ENCODE measurements at regions not wholly inside any gene's neighbourhood (a gene's known extent, or its start where the extent isn't known, plus 50 kb on each side); places are given as distances from the start of the nearest gene placed in this dataset.
A peak's percentile ranks its signal among the peaks of the same experiment; 100 is the strongest.

DNA sequence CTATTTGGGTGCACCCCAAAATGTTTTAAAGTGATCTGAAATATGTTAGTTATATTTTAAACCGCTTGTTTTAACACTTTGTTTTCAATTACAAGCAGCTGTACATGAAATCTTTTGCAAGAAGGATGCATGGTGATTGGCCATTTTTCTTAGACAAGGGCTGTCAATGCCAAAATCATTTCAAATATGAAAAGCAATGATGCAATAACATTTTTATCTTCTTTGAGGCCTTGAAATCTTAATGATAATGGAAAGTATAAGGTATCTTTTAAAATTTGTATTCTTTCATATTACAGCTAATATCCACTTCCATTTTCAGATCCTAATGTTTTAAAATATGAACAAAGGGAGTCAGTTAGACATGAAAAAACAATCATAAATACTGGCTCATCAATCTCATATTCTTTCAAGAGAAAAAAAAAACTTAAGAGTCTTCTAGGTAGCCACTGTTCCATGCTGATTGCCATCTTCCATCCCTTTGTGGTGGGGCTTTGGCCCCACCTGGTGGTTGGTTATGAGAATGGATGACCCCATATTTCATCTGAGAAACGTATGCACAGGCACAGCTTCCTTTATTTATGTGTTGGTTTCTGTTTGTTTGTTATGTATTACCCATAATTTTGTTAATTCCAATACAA, 330.3 kb upstream of the MIR17HG start:
- ATAC-seq (replicated peaks in 1 of 2) = peak in 1 of 2 donors; percentile 46
- DNase-seq = peak; percentile 1 to 37
- no peak overlapping the region for H3K27ac Mint-ChIP-seq

DNA sequence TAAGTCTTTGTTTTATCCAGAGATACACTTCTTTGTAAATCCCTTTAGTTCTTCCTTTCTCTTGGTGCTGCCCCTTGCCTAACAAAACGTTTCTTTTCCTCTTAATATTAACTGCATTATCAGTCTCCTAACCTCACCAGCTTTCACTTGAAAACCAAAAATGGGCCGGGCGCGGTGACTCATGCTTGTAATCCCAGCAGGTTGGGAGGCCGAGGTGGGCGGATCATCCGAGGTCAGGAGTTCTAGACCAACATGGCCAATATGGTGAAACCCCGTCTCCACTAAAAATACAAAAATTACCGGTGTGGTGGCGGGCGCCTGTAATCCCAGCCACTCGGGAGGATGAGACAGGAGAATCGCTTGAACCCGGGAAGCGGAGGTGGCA, 329.8 kb upstream of the MIR17HG start:
- Mint-ChIP-seq H3K4me3 (no peak overlapping the region), H3K4me1 (ENCODE audit: low read depth) (no peaks in the 10 kb centered on the region), H3K27ac (peak overlapping the region; percentile 68), H3K27me3 (ENCODE audit: low read depth) (no peaks in the 10 kb centered on the region), H3K9me3 (no peaks in the 10 kb centered on the region), H3K36me3 (ENCODE audit: insufficient read depth in 2 of 2) (no peaks in the 10 kb centered on the region)
- no peak for ATAC-seq (replicated peaks in 1 of 2)
- no peak for DNase-seq

More for the DNA sequence above, 330.3 kb upstream of the MIR17HG start:
- Mint-ChIP-seq H3K36me3 (ENCODE audit: insufficient read depth in 2 of 2) (no peaks in the 10 kb centered on the region), H3K4me3 (no peak overlapping the region), H3K27me3 (ENCODE audit: low read depth) (no peaks in the 10 kb centered on the region), H3K4me1 (ENCODE audit: low read depth) (no peaks in the 10 kb centered on the region), H3K9me3 (no peaks in the 10 kb centered on the region)

DNA sequence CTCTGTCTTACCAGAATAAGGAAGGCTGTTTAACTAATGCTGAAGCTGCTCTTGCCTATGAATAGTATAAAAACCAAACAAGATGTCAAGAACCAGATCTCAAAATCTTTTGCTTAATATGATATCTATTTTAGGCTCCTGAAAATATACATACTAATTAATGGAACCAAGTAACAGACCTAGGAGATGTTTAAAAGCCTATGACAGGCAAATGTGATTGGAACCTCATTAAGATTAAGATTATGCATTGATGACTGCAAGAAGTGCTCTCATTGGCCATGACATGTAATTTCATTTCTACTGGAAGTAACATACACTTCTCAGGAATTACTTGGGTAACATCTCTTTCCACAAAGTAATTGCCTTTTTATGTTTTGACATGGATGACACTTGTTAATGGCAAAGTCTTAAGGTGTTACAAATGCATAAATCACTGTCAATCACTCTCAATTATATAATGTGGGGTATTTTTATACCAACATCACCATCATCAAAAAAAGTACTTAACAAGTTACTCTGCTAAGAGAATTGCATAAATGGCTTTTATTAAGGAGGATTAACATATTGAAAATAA, 326.9 kb upstream of the MIR17HG start:
- Mint-ChIP-seq H3K27me3 (ENCODE audit: low read depth) (no peaks in the 10 kb centered on the region), H3K4me1 (ENCODE audit: low read depth) (no peaks in the 10 kb centered on the region), H3K9me3 (no peaks in the 10 kb centered on the region), H3K27ac (no peak overlapping the region), H3K36me3 (ENCODE audit: insufficient read depth in 2 of 2) (no peaks in the 10 kb centered on the region), H3K4me3 (no peak overlapping the region)
- ATAC-seq (replicated peaks in 1 of 2) (no peak), DNase-seq (no peak)

DNA sequence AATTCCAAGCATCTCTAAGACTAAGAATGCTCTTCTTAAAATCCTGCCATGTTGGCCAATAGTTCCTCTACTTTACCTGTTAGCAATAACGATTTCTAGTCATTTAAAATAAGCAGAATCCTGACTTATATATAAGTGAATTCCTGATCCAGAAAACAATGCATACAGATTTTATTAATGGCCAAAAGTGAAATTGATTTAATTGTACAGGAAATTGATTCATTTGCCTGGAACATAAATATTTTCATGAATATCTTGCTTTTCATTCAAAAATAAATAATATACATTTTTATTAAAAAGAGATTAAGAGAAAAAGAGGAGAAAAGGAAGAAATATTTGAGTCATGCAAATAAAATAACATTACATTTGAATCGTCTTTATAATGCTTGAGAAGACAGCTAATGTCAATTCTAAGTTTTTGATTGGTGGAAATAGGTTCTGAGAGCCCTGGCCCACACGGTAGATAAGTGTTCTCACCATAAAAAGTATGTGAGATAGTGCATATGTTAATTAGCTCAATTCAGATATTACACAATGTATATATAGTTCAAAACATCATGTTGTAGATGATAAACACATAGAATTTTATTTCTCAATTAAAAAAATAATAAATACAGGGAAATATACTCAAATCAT, 323.2 kb upstream of the MIR17HG start:
- Mint-ChIP-seq H3K9me3 (no peaks in the 10 kb centered on the region), H3K4me1 (ENCODE audit: low read depth) (no peaks in the 10 kb centered on the region), H3K4me3 (no peak overlapping the region), H3K27me3 (ENCODE audit: low read depth) (no peaks in the 10 kb centered on the region), H3K27ac (no peak overlapping the region), H3K36me3 (ENCODE audit: insufficient read depth in 2 of 2) (no peaks in the 10 kb centered on the region)
- ATAC-seq (replicated peaks in 1 of 2) (no peak), DNase-seq (no peak)

DNA sequence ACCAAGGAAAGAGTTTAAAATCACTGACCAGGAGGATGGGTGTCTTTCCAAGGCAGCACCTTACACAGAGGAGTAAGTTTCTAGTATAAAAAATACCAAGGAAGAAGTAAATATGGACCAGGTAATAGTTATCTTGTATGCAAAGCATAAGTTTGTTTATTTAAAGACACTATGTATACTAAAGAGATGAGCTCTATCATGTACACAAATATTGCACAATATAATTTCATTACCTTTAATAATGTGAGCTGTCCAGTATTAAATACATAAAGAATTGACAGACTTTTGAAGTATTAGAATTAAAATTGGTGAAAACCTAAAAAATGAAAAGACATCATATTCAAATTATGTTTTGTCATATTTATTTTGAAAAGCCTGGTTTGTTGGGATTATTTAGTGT, 322.0 kb upstream of the MIR17HG start:
- Mint-ChIP-seq H3K4me3 (no peak overlapping the region), H3K27ac (no peak overlapping the region)

DNA sequence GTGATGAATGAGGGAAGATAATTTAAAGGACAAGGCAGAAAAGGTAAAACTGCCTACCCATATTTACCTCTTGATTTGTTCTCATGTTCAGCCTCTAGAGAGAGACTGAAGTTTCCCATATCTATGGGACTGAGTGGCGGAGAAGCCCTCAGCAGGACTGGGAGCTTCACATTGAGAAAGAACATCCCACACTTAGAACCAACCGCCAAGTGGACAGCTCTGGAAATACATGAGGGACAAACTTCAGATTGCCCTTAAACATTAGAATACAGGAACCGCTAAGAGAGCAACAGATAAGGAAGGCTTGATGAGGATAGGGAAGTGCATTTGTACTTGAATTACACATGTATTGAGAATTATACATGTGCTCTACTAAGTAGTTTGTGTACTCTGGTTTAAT, 316.0 kb upstream of the MIR17HG start:
- no peaks in the 10 kb centered on the region for H3K36me3 Mint-ChIP-seq (ENCODE audit: insufficient read depth in 2 of 2)

More for the DNA sequence above, 322.0 kb upstream of the MIR17HG start:
- Mint-ChIP-seq H3K9me3 (no peaks in the 10 kb centered on the region), H3K4me1 (ENCODE audit: low read depth) (no peaks in the 10 kb centered on the region), H3K27me3 (ENCODE audit: low read depth) (no peaks in the 10 kb centered on the region), H3K36me3 (ENCODE audit: insufficient read depth in 2 of 2) (no peaks in the 10 kb centered on the region)
- ATAC-seq (replicated peaks in 1 of 2) = no peak
- no peak for DNase-seq

DNA sequence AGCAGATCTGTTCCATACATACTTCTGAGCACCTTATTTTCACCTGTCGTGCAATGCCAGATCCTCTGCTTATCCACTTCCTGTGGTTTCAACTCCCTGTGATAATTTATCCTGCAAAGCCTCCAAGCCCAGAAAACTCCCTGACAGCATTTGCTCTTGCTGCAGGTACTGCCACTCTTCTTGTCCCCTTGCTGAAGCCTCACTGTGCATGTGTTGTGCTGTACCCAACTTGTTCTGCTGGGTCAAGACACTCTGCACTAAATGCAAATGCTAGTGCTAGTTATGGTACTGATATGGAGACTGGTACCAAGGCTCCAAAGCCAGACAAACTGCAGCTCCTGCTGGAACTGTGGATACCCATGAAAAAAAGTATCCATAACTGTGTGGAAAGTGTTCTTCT, 315.4 kb upstream of the MIR17HG start:
- H3K36me3 Mint-ChIP-seq (ENCODE audit: insufficient read depth in 2 of 2) = no peaks in the 10 kb centered on the region
- no peak overlapping the region for H3K4me3 Mint-ChIP-seq
- peaks cover 2 to 3% of the 10 kb centered on the region in 2 donors for H3K9me3 Mint-ChIP-seq
- H3K27ac Mint-ChIP-seq = no peak overlapping the region
- ATAC-seq (replicated peaks in 1 of 2) (no peak), DNase-seq (no peak)
- H3K27me3 Mint-ChIP-seq (ENCODE audit: low read depth) = no peaks in the 10 kb centered on the region
- no peaks in the 10 kb centered on the region for H3K4me1 Mint-ChIP-seq (ENCODE audit: low read depth)

More for the DNA sequence above, 316.0 kb upstream of the MIR17HG start:
- Mint-ChIP-seq H3K27me3 (ENCODE audit: low read depth) (no peaks in the 10 kb centered on the region), H3K4me1 (ENCODE audit: low read depth) (no peaks in the 10 kb centered on the region), H3K4me3 (no peak overlapping the region), H3K9me3 (peaks cover 2 to 3% of the 10 kb centered on the region in 2 donors), H3K27ac (no peak overlapping the region)
- DNase-seq (no peak), ATAC-seq (replicated peaks in 1 of 2) (no peak)

DNA sequence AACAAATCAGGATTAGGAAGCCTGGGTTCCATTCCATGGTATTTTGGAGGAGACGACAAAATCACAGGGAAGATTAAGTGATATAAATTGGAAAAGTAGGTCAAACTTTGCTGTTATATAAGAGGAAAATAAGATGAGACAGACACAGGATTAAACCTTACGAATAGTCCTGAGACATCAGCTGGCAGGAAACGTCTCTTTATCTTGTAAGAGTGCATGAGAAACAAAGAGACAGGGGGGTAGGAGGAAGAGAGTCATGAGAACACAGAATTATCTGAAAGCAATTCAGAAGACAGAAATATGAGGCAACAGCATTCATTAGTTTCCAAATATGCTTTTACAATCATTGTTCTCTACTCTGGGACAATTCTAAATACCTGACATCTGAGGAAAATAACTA, 310.6 kb upstream of the MIR17HG start:
- H3K4me3 Mint-ChIP-seq = no peak overlapping the region
- no peaks in the 10 kb centered on the region for H3K36me3 Mint-ChIP-seq (ENCODE audit: insufficient read depth in 2 of 2)
- DNase-seq (no peak), ATAC-seq (replicated peaks in 1 of 2) (no peak)
- H3K9me3 Mint-ChIP-seq = peaks cover 2 to 3% of the 10 kb centered on the region in 2 donors
- H3K4me1 Mint-ChIP-seq (ENCODE audit: low read depth) = no peaks in the 10 kb centered on the region
- no peaks in the 10 kb centered on the region for H3K27me3 Mint-ChIP-seq (ENCODE audit: low read depth)
- H3K27ac Mint-ChIP-seq = no peak overlapping the region

DNA sequence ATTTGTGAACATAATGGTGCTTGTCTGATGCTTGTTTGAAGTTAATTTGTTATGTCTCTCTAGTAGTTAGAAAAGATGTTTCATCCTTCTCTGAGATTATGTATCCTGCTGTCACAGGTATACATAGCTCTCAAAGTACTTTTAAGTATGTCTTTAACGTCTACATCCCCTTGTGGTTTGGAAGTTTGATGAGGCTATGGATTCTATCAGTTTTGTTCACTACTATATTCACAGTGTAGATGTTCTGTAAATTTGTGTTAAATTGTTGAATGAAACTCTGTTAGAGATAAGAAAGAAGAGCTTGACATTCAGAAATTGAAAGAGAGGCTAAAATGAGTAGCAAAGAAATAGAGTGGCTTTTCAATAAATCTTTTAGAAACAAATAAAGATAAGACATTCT, 304.6 kb upstream of the MIR17HG start:
- no peak overlapping the region for H3K4me3 Mint-ChIP-seq
- H3K9me3 Mint-ChIP-seq = peaks cover 0 to 3% of the 10 kb centered on the region in 2 donors
- no peak overlapping the region for H3K27ac Mint-ChIP-seq
- ATAC-seq (replicated peaks in 1 of 2) = no peak
- H3K4me1 Mint-ChIP-seq (ENCODE audit: low read depth) = no peaks in the 10 kb centered on the region
- DNase-seq = no peak
- no peaks in the 10 kb centered on the region for H3K36me3 Mint-ChIP-seq (ENCODE audit: insufficient read depth in 2 of 2)
- no peaks in the 10 kb centered on the region for H3K27me3 Mint-ChIP-seq (ENCODE audit: low read depth)

DNA sequence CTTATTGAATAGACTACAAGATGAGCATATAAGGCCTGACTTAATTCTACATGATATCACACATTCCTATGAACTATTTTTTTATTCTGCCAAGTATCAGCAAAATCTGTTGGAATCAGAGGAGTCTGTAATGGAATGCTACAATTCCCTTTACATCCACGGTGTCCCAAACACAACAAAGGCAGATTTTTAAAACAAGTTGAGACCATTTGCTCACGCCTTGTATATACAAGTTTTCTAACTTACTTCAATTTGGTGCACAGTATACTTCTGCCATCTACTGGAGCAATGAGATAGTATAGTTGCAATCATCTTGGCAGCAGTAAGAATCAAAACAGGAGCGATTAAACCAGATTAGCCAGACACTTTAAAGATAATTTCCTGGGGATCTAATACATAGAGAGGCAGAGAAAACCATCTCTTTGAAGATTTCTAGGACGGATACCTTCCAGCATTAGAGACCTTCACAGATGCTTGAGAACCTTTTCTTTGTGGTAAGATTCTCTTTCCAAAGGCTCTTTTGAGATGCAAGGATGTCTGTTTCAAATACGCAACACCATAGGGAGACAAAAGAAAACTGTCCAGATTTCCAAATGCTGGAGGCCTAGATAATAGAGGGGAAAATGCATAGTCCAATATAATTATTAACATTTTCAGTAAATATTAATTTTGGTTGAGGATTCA, 302.0 kb upstream of the MIR17HG start:
- Mint-ChIP-seq H3K4me3 (no peak overlapping the region), H3K27ac (no peak overlapping the region), H3K9me3 (peaks cover 3 to 5% of the 10 kb centered on the region in 2 donors), H3K36me3 (ENCODE audit: insufficient read depth in 2 of 2) (no peaks in the 10 kb centered on the region), H3K27me3 (ENCODE audit: low read depth) (no peaks in the 10 kb centered on the region), H3K4me1 (ENCODE audit: low read depth) (no peaks in the 10 kb centered on the region)
- ATAC-seq (replicated peaks in 1 of 2) (no peak), DNase-seq (no peak)

DNA sequence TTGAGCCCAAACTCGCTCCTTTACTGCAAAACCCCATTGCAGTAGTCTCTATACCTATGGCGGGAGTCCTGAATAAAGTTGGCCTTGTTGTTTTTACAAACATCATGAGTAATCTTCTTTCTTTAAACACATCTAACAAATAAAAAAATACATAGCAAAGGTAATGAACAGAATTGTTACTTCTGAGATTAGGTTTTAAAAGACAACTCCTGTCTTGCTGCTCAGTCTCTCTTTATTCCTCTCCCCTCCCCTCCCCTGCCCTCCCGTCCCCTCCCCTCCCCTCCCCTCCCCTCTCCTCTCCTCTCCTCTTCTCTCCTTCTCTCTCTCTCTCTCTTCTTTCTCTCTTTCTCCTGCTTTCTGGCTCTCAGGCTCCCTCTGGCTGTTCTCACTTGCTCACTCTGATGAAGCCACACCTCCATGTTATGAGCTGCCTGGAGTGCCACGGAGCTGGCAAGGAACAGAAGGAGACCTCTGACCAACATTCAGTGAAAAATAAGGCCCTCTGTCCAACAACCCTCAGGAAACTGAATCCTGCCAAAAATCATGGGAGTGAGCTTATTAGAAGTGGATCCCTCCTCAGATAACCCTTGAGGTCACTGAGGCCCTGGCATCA, 300.7 kb upstream of the MIR17HG start:
- no peak for ATAC-seq (replicated peaks in 1 of 2)
- Mint-ChIP-seq H3K27me3 (ENCODE audit: low read depth) (no peaks in the 10 kb centered on the region), H3K27ac (no peak overlapping the region), H3K9me3 (peaks cover 3 to 5% of the 10 kb centered on the region in 2 donors), H3K4me3 (no peak overlapping the region), H3K36me3 (ENCODE audit: insufficient read depth in 2 of 2) (no peaks in the 10 kb centered on the region), H3K4me1 (ENCODE audit: low read depth) (no peaks in the 10 kb centered on the region)
- no peak for DNase-seq

DNA sequence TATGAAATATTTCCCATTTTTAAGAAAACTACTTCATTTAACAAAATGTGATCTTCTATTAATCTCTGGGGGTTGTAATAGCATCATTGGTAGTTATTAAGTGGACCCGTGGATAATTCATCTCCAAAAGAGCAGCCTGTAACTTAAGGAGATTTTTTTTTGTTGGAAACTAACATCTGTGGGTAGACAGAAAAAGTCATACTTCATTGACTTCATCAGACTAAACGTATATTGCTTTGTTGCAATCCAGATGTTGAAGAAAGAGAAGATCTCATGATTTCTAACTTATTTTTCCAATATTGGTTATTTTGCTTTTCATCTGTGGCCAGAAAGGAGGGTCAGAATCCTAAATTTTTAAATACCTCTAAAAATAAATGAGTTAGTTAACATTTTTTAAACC, 296.5 kb upstream of the MIR17HG start:
- DNase-seq = no peak
- Mint-ChIP-seq H3K4me3 (no peak overlapping the region), H3K36me3 (ENCODE audit: insufficient read depth in 2 of 2) (no peaks in the 10 kb centered on the region), H3K9me3 (peaks cover 3 to 5% of the 10 kb centered on the region in 2 donors), H3K4me1 (ENCODE audit: low read depth) (no peaks in the 10 kb centered on the region), H3K27ac (no peak overlapping the region), H3K27me3 (ENCODE audit: low read depth) (no peaks in the 10 kb centered on the region)
- ATAC-seq (replicated peaks in 1 of 2) = no peak

DNA sequence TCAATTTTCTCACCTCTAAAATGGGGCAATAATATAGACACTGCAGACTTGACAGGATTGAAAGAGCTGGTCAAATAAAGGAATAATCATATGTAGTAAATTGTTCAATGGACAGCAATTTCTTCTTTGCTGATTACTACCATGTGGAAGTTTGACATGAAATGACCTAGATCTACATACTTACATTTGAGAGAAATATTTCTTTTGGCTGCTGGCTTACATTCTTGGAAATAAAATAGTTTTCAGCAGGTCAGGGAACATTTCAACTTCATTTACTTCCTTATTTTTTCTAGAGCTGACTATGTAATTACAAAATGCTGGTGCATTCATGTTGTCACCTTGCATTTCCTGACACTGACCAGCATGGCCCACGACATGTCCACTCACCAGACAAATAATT, 294.6 kb upstream of the MIR17HG start:
- no peaks in the 10 kb centered on the region for H3K27me3 Mint-ChIP-seq (ENCODE audit: low read depth)
- no peak overlapping the region for H3K4me3 Mint-ChIP-seq
- H3K27ac Mint-ChIP-seq = no peak overlapping the region
- ATAC-seq (replicated peaks in 1 of 2) (no peak), DNase-seq (no peak)
- H3K9me3 Mint-ChIP-seq = peaks cover 3 to 6% of the 10 kb centered on the region in 2 donors
- no peaks in the 10 kb centered on the region for H3K4me1 Mint-ChIP-seq (ENCODE audit: low read depth)
- peaks cover 0 to 2% of the 10 kb centered on the region in 2 donors for H3K36me3 Mint-ChIP-seq (ENCODE audit: insufficient read depth in 2 of 2)
